Mesenchymal stem cell (in vitro differentiated cells and primary cell): ENCODE measurements at regions not wholly inside any gene's neighbourhood (a gene's known extent, or its start where the extent isn't known, plus 50 kb on each side); places are given as distances from the start of the nearest gene placed in this dataset.
"Not testable (repeated sequence)": the region's sequence is repeated elsewhere in the genome, so short reads cannot be mapped to it uniquely, and the experiment has no call there.

Experiments
- DNase-seq: peaks from one replicate; pipeline ENCODE4 v3.0.0-alpha.2; 2013
- H2AFZ ChIP-seq: one replicate; pipeline ENCODE4 v1.6.1; 2013; ENCODE audit warnings: low read depth, mild to moderate bottlenecking, control low read depth, inconsistent platforms, low read length, moderate library complexity
- H2AK5ac ChIP-seq: 2 replicates; pipeline ENCODE4 v1.6.1; 2013; ENCODE audit warnings: low read length, moderate library complexity, mild to moderate bottlenecking, inconsistent platforms; ENCODE audit not compliant: severe bottlenecking
- H2BK120ac ChIP-seq: one replicate; pipeline ENCODE4 v1.6.1; 2013; ENCODE audit warnings: low read depth, mild to moderate bottlenecking, inconsistent platforms, low read length, moderate library complexity
- H2BK12ac ChIP-seq, 2 experiments: one replicate each; pipeline ENCODE4 v1.6.1; 2013; ENCODE audit warnings: inconsistent platforms in 2 of 2, low read length in 2 of 2, mild to moderate bottlenecking in 2 of 2, moderate library complexity in 2 of 2, control low read depth in 1 of 2
- H2BK15ac ChIP-seq: one replicate; pipeline ENCODE4 v1.6.1; 2013; ENCODE audit warnings: mild to moderate bottlenecking, low read depth, inconsistent platforms; ENCODE audit not compliant: poor library complexity, severe bottlenecking
- H2BK5ac ChIP-seq: 2 replicates; pipeline ENCODE4 v1.6.1; 2013; ENCODE audit warnings: low read depth, mild to moderate bottlenecking, low read length, control low read depth, inconsistent platforms; ENCODE audit not compliant: poor library complexity, severe bottlenecking
- H3K14ac ChIP-seq, 2 experiments: one replicate each; pipeline ENCODE4 v1.6.1; 2013; ENCODE audit warnings: inconsistent platforms in 2 of 2, low read length in 2 of 2, control low read depth in 1 of 2, mild to moderate bottlenecking in 1 of 2, moderate library complexity in 1 of 2
- H3K18ac ChIP-seq, 2 experiments: one replicate each; pipeline ENCODE4 v1.6.1; 2013; ENCODE audit warnings: inconsistent platforms in 2 of 2, low read length in 2 of 2, control low read depth in 1 of 2, low read depth in 1 of 2, mild to moderate bottlenecking in 1 of 2
- H3K23ac ChIP-seq, 2 experiments: one replicate each; pipeline ENCODE4 v1.6.1; 2013; ENCODE audit warnings: inconsistent platforms in 2 of 2, low read length in 2 of 2, mild to moderate bottlenecking in 2 of 2, moderate library complexity in 2 of 2, control low read depth in 1 of 2
- H3K27ac ChIP-seq: 2 replicates; pipeline ENCODE4 v1.5.1; 2013; ENCODE audit warnings: mild to moderate bottlenecking, moderate library complexity, low read length, control low read depth, inconsistent platforms; ENCODE audit not compliant: poor library complexity, severe bottlenecking
- H3K27me3 ChIP-seq, 2 experiments: 2 replicates each; pipeline versions ENCODE4 v1.6.1 to v1.7.0; 2013; ENCODE audit warnings: low read length in 2 of 2, mild to moderate bottlenecking in 2 of 2, moderate library complexity in 2 of 2, control low read depth in 1 of 2, inconsistent platforms in 1 of 2; ENCODE audit not compliant: control insufficient read depth in 1 of 2, insufficient read depth in 1 of 2
- H3K36me3 ChIP-seq, 2 experiments: 2 replicates each; pipeline versions ENCODE4 v1.6.1 to v1.7.0; 2013; ENCODE audit warnings: low read length in 2 of 2, control low read depth in 1 of 2, inconsistent platforms in 1 of 2, low read depth in 1 of 2, mild to moderate bottlenecking in 1 of 2; ENCODE audit not compliant: insufficient read depth in 2 of 2, control insufficient read depth in 1 of 2
- H3K4ac ChIP-seq, 2 experiments: one replicate each; pipeline ENCODE4 v1.6.1; 2013; ENCODE audit warnings: inconsistent platforms in 2 of 2, low read length in 2 of 2, mild to moderate bottlenecking in 2 of 2, moderate library complexity in 2 of 2, control low read depth in 1 of 2, low read depth in 1 of 2
- H3K4me1 ChIP-seq: 2 replicates; pipeline ENCODE4 v1.6.1; 2013; ENCODE audit warnings: low read depth, low read length, control low read depth; ENCODE audit not compliant: control insufficient read depth, insufficient read depth
- H3K4me2 ChIP-seq: 2 replicates; pipeline ENCODE4 v1.6.1; 2013; ENCODE audit warnings: low read length, mild to moderate bottlenecking, inconsistent platforms; ENCODE audit not compliant: poor library complexity, severe bottlenecking
- H3K4me3 ChIP-seq, 2 experiments: 2 replicates each; pipeline versions ENCODE4 v1.5.1 to v1.7.0; 2013; ENCODE audit warnings: low read length in 2 of 2, mild to moderate bottlenecking in 2 of 2, control low read depth in 1 of 2, low read depth in 1 of 2; ENCODE audit not compliant: insufficient read depth in 1 of 2
- H3K79me1 ChIP-seq: replicated peaks from 2 replicates; pipeline ENCODE4 v1.6.1; 2013; ENCODE audit warnings: mild to moderate bottlenecking, control low read depth, low read length, inconsistent platforms; ENCODE audit not compliant: poor library complexity, severe bottlenecking
- H3K9ac ChIP-seq: 2 replicates; pipeline ENCODE4 v1.7.0; 2013; ENCODE audit warnings: mild to moderate bottlenecking, low read length, moderate library complexity
- H3K9me3 ChIP-seq: 2 replicates; pipeline ENCODE4 v1.7.0; 2013; ENCODE audit warnings: mild to moderate bottlenecking, low read length; ENCODE audit not compliant: control insufficient read depth
- H4K8ac ChIP-seq: one replicate; pipeline ENCODE4 v1.6.1; 2013; ENCODE audit warnings: inconsistent platforms, mild to moderate bottlenecking, low read length, moderate library complexity
- H4K91ac ChIP-seq: one replicate; pipeline ENCODE4 v1.6.1; 2013; ENCODE audit warnings: mild to moderate bottlenecking, low read length, inconsistent platforms
- WGBS: methylation state at CpG from one replicate; pipeline ENCODE4 v1.1.7; 2013; ENCODE audit warnings: mixed read lengths; 5-methylcytosine and 5-hydroxymethylcytosine counted together

DNA sequence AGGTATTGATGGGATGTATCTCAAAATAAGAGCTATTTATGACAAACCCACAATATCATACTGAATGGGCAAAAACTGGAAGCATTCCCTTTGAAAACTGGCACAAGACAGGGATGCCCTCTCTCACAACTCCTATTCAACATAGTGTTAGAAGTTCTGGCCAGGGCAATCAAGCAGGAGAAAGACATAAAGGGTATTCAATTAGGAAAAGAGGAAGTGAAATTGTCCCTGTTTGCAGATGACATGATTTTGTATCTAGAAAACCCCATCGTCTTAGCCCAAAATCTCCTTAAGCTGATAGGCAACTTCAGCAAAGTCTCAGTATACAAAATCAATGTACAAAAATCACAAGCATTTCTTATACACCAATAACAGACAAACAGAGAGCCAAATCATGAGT lies 106.5 kb downstream of the RTL3 start:
- H2BK12ac ChIP-seq, H2AFZ ChIP-seq, H2BK15ac ChIP-seq, H3K4me2 ChIP-seq, H3K27ac ChIP-seq, H3K9ac ChIP-seq, H2BK5ac ChIP-seq, H4K8ac ChIP-seq, H3K4ac ChIP-seq, H3K9me3 ChIP-seq, H3K4me1 ChIP-seq, H3K23ac ChIP-seq, H3K36me3 ChIP-seq, H2AK5ac ChIP-seq, DNase-seq, H3K14ac ChIP-seq, H3K79me1 ChIP-seq, H3K27me3 ChIP-seq, H4K91ac ChIP-seq, H2BK120ac ChIP-seq, H3K18ac ChIP-seq, H3K4me3 ChIP-seq: not testable (repeated sequence)
- no CpG with 5 or more reads among the region's 1 CpG for WGBS

DNA sequence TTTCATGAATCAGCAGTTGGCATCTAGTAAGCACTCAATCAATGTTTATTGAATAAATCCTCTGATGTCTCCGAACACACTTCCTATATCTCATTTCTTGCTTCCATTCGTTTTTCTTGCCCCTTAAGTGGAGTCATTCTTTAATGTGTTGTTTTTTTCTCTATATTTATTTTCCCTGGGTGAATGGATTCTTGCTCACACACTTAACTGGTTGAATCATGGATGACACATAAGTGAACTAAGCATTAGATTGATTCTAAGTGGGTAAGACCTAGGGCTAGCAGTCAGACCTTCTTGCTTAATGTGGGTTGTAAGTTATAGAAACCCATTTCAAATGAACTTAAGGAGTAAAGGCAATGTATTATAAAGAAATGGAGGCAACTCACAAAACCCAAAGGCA lies 111.1 kb downstream of the RTL3 start:
- no peak overlapping the region for H3K4me2 ChIP-seq
- H3K79me1 ChIP-seq: no peaks in the 10 kb centered on the region
- H3K4me3 ChIP-seq: no peak overlapping the region
- H2BK120ac ChIP-seq: no peak overlapping the region
- H3K18ac ChIP-seq: no peak overlapping the region
- no peak overlapping the region for H2AK5ac ChIP-seq
- H2BK15ac ChIP-seq: no peak overlapping the region
- H3K4ac ChIP-seq: no peak overlapping the region
- no peaks in the 10 kb centered on the region for H3K36me3 ChIP-seq
- H3K9me3 ChIP-seq: peaks cover 14% of the 10 kb centered on the region
- H3K27me3 ChIP-seq: no peaks in the 10 kb centered on the region
- no CpG with 5 or more reads among the region's 2 CpGs for WGBS
- H2BK12ac ChIP-seq: no peak overlapping the region
- H2BK5ac ChIP-seq: no peak overlapping the region
- H3K9ac ChIP-seq: no peak overlapping the region
- H4K91ac ChIP-seq: no peak overlapping the region
- H2AFZ ChIP-seq: no peak overlapping the region
- no peaks in the 10 kb centered on the region for H3K4me1 ChIP-seq
- no peak overlapping the region for H3K27ac ChIP-seq
- DNase-seq: no peak
- H3K14ac ChIP-seq: no peak overlapping the region
- H4K8ac ChIP-seq: no peak overlapping the region
- no peak overlapping the region for H3K23ac ChIP-seq

DNA sequence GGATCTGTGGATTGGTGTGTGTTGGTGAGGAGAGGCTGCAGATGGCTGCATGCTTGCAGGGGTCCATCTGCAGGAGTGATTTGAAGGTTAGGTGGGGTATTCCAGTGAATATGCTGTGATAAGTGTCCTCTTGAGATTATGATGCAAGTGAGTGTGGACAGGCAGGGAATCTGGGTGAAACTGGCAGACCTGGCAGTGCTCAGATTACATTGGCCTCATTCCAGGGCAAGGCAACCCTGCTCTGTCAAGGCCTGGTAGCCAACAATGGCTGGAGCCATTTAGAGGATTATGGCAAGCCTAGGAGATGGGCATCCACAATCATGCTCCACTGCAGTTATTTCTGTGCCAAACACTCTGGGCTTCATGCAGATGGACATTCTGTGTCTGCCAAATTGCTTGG lies 113.9 kb downstream of the RTL3 start:
- Histone ChIP-seq H2BK5ac (no peak overlapping the region), H3K18ac (no peak overlapping the region), H3K4ac (no peak overlapping the region), H3K36me3 (no peaks in the 10 kb centered on the region), H3K27me3 (no peaks in the 10 kb centered on the region), H3K9ac (no peak overlapping the region), H3K9me3 (peaks cover 22% of the 10 kb centered on the region), H3K23ac (no peak overlapping the region), H2BK12ac (no peak overlapping the region), H3K4me2 (no peak overlapping the region), H3K4me1 (no peaks in the 10 kb centered on the region), H2AK5ac (no peak overlapping the region), H2AFZ (no peak overlapping the region), H2BK15ac (no peak overlapping the region), H4K91ac (no peak overlapping the region), H2BK120ac (no peak overlapping the region), H3K79me1 (no peaks in the 10 kb centered on the region), H3K14ac (no peak overlapping the region), H4K8ac (no peak overlapping the region), H3K27ac (no peak overlapping the region), H3K4me3 (no peak overlapping the region)
- DNase-seq: no peak

DNA sequence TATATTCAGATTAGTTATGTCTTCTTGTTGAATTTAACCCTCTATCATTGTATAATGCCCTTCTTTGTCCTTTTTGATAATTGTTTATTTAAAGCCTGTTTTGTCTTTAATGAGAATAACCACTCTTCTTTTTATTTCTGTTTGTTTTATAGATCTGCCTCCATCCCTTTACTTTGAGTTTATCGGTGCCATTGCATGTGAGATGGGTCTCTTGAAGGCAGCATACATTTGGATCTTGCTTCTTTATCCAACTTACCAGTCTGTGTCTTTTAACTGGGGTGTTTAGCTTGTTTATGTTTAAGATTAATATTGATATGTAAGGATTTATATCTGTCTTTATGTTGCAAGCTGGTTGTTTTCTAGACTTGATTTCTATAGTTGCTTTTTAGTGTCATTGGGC lies 115.8 kb downstream of the RTL3 start:
- H2BK15ac ChIP-seq: no peak overlapping the region
- no peaks in the 10 kb centered on the region for H3K27me3 ChIP-seq
- no CpG with 5 or more reads among the region's 1 CpG for WGBS
- no peak overlapping the region for H4K91ac ChIP-seq
- H4K8ac ChIP-seq: no peak overlapping the region
- H2AFZ ChIP-seq: no peak overlapping the region
- H3K79me1 ChIP-seq: no peaks in the 10 kb centered on the region
- no peak overlapping the region for H3K18ac ChIP-seq
- H3K14ac ChIP-seq: no peak overlapping the region
- H3K36me3 ChIP-seq: no peaks in the 10 kb centered on the region
- no peak overlapping the region for H3K4me2 ChIP-seq
- no peak overlapping the region for H2BK5ac ChIP-seq
- peaks cover 22% of the 10 kb centered on the region for H3K9me3 ChIP-seq
- no peak overlapping the region for H2AK5ac ChIP-seq
- no peak overlapping the region for H3K23ac ChIP-seq
- H3K4me1 ChIP-seq: no peaks in the 10 kb centered on the region
- H2BK120ac ChIP-seq: no peak overlapping the region
- H3K9ac ChIP-seq: no peak overlapping the region
- H3K4me3 ChIP-seq: no peak overlapping the region
- H2BK12ac ChIP-seq: no peak overlapping the region
- no peak overlapping the region for H3K27ac ChIP-seq
- H3K4ac ChIP-seq: no peak overlapping the region
- no peak for DNase-seq
